Fibroblast of the aortic adventitia (primary cell): ENCODE measurements at regions not wholly inside any gene's neighbourhood (a gene's known extent, or its start where the extent isn't known, plus 50 kb on each side); places are given as distances from the start of the nearest gene placed in this dataset.

Source experiments
- DNase-seq: peaks from one replicate; pipeline ENCODE4 v3.0.0-alpha.2; 2010; ENCODE audit warnings: low read depth
- H3K4me3 ChIP-seq: 2 replicates; pipeline ENCODE4 v1.5.1; 2011; ENCODE audit warnings: low read depth, mild to moderate bottlenecking, control low read depth, low read length, moderate library complexity
- TF ChIP-seq, protein P1 (sequence below): IDR thresholded peaks from 2 replicates; pipeline ENCODE4 v1.5.1; 2011; ENCODE audit warnings: mild to moderate bottlenecking, low read length, control low read depth, inconsistent platforms; ENCODE audit not compliant: insufficient read depth

DNA sequence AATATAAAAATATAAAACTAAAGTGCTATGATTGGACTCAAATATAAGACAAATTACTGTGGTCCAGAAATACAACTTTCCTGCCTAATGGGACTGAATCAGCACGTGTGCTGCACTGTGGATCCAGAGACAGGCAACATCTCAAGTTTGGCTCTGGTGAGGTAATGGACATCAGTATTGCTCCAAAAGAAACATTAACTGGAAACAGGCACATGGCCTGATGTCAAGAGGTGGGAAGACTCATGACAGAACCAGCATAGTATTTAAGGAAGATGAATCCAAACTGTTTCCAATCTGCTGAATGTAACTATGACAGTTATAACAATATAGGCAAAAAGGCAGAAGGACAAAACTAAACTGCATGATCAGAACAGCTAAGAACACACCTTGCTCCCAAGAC lies 354.6 kb downstream of the FSIP2 start:
- no peak overlapping the region for H3K4me3 ChIP-seq
- TF ChIP-seq, protein P1, sequence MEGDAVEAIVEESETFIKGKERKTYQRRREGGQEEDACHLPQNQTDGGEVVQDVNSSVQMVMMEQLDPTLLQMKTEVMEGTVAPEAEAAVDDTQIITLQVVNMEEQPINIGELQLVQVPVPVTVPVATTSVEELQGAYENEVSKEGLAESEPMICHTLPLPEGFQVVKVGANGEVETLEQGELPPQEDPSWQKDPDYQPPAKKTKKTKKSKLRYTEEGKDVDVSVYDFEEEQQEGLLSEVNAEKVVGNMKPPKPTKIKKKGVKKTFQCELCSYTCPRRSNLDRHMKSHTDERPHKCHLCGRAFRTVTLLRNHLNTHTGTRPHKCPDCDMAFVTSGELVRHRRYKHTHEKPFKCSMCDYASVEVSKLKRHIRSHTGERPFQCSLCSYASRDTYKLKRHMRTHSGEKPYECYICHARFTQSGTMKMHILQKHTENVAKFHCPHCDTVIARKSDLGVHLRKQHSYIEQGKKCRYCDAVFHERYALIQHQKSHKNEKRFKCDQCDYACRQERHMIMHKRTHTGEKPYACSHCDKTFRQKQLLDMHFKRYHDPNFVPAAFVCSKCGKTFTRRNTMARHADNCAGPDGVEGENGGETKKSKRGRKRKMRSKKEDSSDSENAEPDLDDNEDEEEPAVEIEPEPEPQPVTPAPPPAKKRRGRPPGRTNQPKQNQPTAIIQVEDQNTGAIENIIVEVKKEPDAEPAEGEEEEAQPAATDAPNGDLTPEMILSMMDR: no peak
- DNase-seq: peak; percentile 36

DNA sequence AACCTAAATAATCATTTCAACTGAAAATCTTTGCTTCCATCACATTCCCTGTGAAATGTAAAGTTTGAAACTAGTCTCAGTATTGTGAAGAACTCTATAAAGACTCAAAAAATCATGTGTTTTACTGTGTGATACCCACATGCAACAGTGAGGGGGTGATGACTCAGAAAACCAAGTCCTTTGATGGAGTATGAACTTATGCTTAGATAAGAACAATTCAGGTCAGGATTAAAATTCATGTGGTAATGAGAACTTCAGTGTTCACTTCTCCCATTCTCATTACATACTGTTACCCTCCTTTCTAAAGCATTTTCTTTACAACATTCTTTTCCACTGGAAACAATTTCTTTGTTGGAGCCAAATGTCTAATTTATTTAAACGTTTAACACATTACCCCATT lies 360.2 kb downstream of the FSIP2 start:
- TF ChIP-seq, protein P1: no peak
- DNase-seq: peak; percentile 38
- no peak overlapping the region for H3K4me3 ChIP-seq

DNA sequence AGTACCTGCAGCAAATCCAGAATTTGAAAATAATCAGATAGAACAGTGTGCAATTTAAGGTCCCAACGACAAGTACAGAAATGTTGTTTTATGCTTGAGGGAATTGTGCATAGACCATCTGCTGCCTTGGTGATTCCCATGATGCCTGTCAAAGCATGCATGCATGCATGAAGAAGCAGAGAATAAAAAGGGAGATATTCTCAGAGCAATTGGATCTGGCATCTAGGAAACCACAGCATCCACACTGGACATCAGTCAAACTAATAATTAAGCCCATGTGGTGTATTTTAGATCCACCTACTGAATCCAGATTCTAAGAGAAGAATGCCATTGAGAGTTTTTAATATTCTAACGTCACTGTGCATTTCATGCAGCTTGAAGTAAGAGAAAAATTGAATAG lies 361.2 kb downstream of the FSIP2 start:
- TF ChIP-seq, protein P1: no peak
- DNase-seq: no peak
- H3K4me3 ChIP-seq: no peak overlapping the region

DNA sequence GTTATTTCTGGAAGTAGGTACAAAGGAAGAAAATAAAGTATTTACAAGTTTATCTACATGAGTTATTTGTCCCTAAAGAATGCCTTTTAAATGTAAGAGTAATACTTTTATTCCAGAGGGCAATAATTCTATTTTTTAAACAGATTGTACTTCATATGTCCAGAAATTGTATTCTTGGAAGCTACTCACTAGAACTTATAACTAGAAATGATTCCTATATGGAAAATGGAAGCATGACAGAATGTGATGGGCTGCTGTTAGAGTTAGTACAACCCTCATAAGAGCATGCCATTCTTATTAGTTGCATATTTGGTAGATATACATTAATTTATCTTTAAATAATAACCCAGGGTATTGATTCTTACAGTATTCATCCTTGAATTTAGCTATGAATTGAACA lies 362.0 kb downstream of the FSIP2 start:
- no peak for DNase-seq
- no peak overlapping the region for H3K4me3 ChIP-seq
- TF ChIP-seq, protein P1: no peak

DNA sequence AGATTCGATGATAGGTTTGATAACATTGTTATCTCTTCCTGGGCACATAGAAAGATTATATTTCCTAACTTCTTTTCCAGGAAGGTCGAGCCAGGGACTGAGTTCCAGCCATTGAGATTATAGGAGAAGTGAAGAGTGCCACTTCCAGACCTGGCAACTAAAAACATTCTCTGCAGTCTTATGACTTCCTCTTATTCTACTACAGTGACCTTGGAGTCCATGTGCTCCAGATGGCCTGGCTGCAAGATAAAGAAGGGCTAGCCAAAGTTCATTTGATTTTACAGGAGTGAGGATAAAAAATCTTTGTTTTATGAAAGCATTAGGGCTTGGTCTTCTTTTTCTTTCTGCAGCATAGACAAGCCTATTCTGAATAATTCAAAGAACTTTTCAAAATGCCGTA lies 363.0 kb downstream of the FSIP2 start:
- peak; percentile 10 for DNase-seq
- TF ChIP-seq, protein P1: no peak
- no peak overlapping the region for H3K4me3 ChIP-seq

DNA sequence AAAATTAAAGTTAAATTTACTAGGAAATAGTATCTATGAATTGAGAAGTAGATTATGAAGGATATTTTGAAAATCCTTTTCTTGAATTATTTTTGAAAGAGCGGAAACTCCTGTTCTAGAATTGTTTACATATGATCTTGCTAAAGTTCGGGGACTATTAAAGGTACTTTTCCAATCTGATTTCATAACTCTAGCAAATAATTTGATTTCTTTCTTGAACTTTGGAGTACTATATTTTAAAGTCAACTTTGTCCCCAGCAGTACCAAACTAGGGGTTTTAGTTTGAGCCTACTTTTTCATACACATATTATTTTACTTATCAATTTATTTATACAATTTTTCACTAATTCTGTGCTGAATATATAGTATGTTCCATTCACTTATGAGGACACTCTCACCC lies 364.7 kb downstream of the FSIP2 start:
- no peak for DNase-seq
- H3K4me3 ChIP-seq: no peak overlapping the region
- TF ChIP-seq, protein P1: no peak

DNA sequence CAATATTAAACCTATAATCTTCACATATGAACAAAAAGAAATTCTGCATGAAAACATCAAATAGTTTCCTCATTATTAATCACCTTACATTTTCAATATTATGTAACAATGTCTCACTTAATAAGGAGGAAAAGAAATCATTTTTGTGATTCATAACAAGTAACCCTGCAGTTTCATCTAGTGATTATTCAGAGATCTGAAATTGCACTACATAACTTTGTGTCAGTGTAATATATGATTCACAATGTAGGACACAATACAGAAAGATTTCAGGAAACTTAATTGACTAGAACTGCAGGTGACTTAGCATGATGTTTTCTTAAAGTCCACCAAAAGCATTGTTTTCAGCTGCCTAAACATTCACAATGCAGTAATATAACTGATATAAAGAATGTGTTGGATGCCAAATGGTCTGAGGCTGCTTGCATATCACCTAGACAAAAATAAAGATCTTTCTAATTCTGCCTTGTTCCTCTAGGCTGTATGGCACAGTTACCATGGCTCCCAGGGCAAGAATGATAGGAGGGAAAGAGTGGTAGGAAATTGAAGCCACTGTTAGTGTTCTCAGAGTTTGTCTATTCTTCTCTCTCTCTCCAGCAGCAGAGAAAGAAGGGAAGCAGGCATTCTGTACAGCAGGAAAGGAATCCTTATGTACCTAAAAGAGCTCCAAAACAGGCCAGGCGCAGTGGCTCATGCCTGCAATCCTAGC lies 366.6 kb downstream of the FSIP2 start:
- TF ChIP-seq, protein P1: no peak
- DNase-seq: peak; percentile 6

More for the DNA sequence above, 366.6 kb downstream of the FSIP2 start:
- H3K4me3 ChIP-seq: no peak overlapping the region
